Endothelial cell of umbilical vein (primary cell): ENCODE measurements at regions not wholly inside any gene's neighbourhood (a gene's known extent, or its start where the extent isn't known, plus 50 kb on each side); places are given as distances from the start of the nearest gene placed in this dataset.

ENCODE experiments used
- BruUV-seq: library from RNA; stranded (reverse); fragments of 400-500 nt; replicated peaks from 2 replicates; lab custom pipeline; 2021; lab: Mats Ljungman, UMichigan
- CTCF ChIA-PET: fragments of 300-600, 350-600 bp; sonication (Branson Sonifier 250); formaldehyde crosslinking; loops from one replicate; lab custom pipeline; 2021; ENCODE audit warnings: antibody characterized with exemption, inconsistent platforms; lab: Charles Lee
- POLR2A ChIA-PET: fragments of 300-600, 350-600 bp; sonication (Branson Sonifier 250); formaldehyde crosslinking; loops from one replicate; lab custom pipeline; 2021; ENCODE audit warnings: antibody characterized with exemption, inconsistent platforms; lab: Charles Lee
- DNase-seq: peaks from one replicate; pipeline ENCODE4 v3.0.0-alpha.2; 2011; ENCODE audit warnings: low read depth, low spot score
- FAIRE-seq: peaks from 2 replicates; lab custom pipeline; 2011; peaks lifted over from hg19 to GRCh38; lab: Jason Lieb, UNC
- H2AFZ ChIP-seq: 2 replicates; pipeline ENCODE4 v1.6.0; 2012; ENCODE audit warnings: low read depth, low read length, control low read depth, inconsistent platforms
- H3K27ac ChIP-seq: 2 replicates; pipeline ENCODE4 v1.5.1; 2011; ENCODE audit warnings: low read depth, mild to moderate bottlenecking, control low read depth, low read length, moderate library complexity; ENCODE audit not compliant: insufficient read depth
- H3K27me3 ChIP-seq, 2 experiments: 2 replicates each; pipeline versions ENCODE4 v1.6.0 to v1.6.1; 2011; ENCODE audit warnings: low read length in 2 of 2, mixed read lengths in 1 of 2; ENCODE audit not compliant: control insufficient read depth in 2 of 2, insufficient read depth in 2 of 2
- H3K36me3 ChIP-seq, 2 experiments: 2 replicates in 1 of 2; 3 replicates in 1 of 2; pipeline ENCODE4 v1.5.1; 2011; ENCODE audit warnings: low read length in 2 of 2, mild to moderate bottlenecking in 1 of 2, moderate library complexity in 1 of 2; ENCODE audit not compliant: control insufficient read depth in 2 of 2, insufficient read depth in 2 of 2; ENCODE audit errors: extremely low read depth in 1 of 2
- H3K4me1 ChIP-seq: 3 replicates; pipeline ENCODE4 v1.5.1; 2011; ENCODE audit warnings: mild to moderate bottlenecking, low read length; ENCODE audit not compliant: control insufficient read depth, insufficient read depth; ENCODE audit errors: extremely low read depth
- H3K4me2 ChIP-seq: 2 replicates; pipeline ENCODE4 v1.6.1; 2011; ENCODE audit warnings: low read length, control low read depth, mixed read lengths; ENCODE audit not compliant: insufficient read depth
- H3K4me3 ChIP-seq, 3 experiments: fragments of 200-600 bp in 1 of 3; sonication (generic), shearing (Covaris generic) in 1 of 3; replicated peaks in 1 of 3; 2 replicates each; pipeline ENCODE4 v1.5.1; 2011 to 2016; ENCODE audit warnings: control low read depth in 3 of 3, low read length in 3 of 3, mild to moderate bottlenecking in 2 of 3, inconsistent platforms in 1 of 3, low read depth in 1 of 3, moderate library complexity in 1 of 3; ENCODE audit not compliant: insufficient read depth in 1 of 3
- H3K79me2 ChIP-seq: 2 replicates; pipeline ENCODE4 v1.6.0; 2012; ENCODE audit warnings: low read length, inconsistent platforms; ENCODE audit not compliant: control insufficient read depth, insufficient read depth
- H3K9ac ChIP-seq: replicated peaks from 2 replicates; pipeline ENCODE3; 2011; ENCODE audit warnings: low read length, control low read depth; ENCODE audit not compliant: insufficient read depth; ENCODE audit errors: extremely low read depth
- H3K9me1 ChIP-seq: replicated peaks from 3 replicates; pipeline ENCODE4 v1.6.0; 2011; ENCODE audit warnings: mild to moderate bottlenecking, low read length; ENCODE audit not compliant: control insufficient read depth, insufficient read depth; ENCODE audit errors: extremely low read depth
- H3K9me3 ChIP-seq: replicated peaks from 2 replicates; pipeline ENCODE4 v1.5.1; 2012; ENCODE audit warnings: low read length, inconsistent platforms; ENCODE audit not compliant: control insufficient read depth, insufficient read depth
- H4K20me1 ChIP-seq: replicated peaks from 2 replicates; pipeline ENCODE3; 2011; ENCODE audit warnings: mild to moderate bottlenecking, low read length; ENCODE audit not compliant: control insufficient read depth, insufficient read depth; ENCODE audit errors: extremely low read depth
- EZH2 ChIP-seq: IDR thresholded peaks from 2 replicates; pipeline ENCODE4 v1.6.1; 2012; ENCODE audit warnings: borderline replicate concordance, low read depth, mild to moderate bottlenecking, moderate library complexity, low read length, inconsistent platforms; ENCODE audit not compliant: severe bottlenecking
- FOS ChIP-seq: IDR thresholded peaks from 2 replicates; pipeline ENCODE4 v1.6.1; 2011; ENCODE audit warnings: mild to moderate bottlenecking, low read length, moderate library complexity, borderline replicate concordance; ENCODE audit not compliant: insufficient read depth
- GATA2 ChIP-seq: IDR thresholded peaks from 2 replicates; pipeline ENCODE4 v1.7.0; 2011; ENCODE audit warnings: low read depth, mild to moderate bottlenecking, moderate library complexity, mixed read lengths, low read length; ENCODE audit not compliant: insufficient read length, insufficient read depth
- JUN ChIP-seq: IDR thresholded peaks from 2 replicates; pipeline ENCODE4 v1.6.1; 2011; ENCODE audit warnings: borderline replicate concordance, low read depth; ENCODE audit not compliant: insufficient read length, insufficient read depth
- MYC ChIP-seq: IDR thresholded peaks from one replicate; pipeline ENCODE4 v1.6.1; 2011; ENCODE audit warnings: mild to moderate bottlenecking, low read depth, low read length
- POLR2A ChIP-seq: IDR thresholded peaks from 2 replicates; pipeline ENCODE4 v1.6.1; 2012; ENCODE audit warnings: low read depth, mild to moderate bottlenecking, control low read depth, low read length
- POLR2AphosphoS5 ChIP-seq: IDR thresholded peaks from 2 replicates; pipeline ENCODE4 v1.6.1; 2012; ENCODE audit warnings: low read depth, mild to moderate bottlenecking, control low read depth, low read length, moderate library complexity; ENCODE audit not compliant: insufficient read depth
- dilution Hi-C: fragments of 300-500 bp; cut with MboI; formaldehyde crosslinking; loops from one replicate; pipeline ENCODE4 v1.15.0; 2019; ENCODE audit warnings: low sequenced_read_pairs; ENCODE audit not compliant: extremely low pct_ligation_motif_present
- intact Hi-C: fragments of 100-400 bp; cut with micrococcal nuclease; formaldehyde crosslinking; loops from one replicate; pipeline ENCODE4 v1.10.0; 2022
- TF ChIP-seq, protein P1 (sequence below), 2 donors: IDR thresholded peaks; 1 replicate in 1 of 2; 2 replicates in 1 of 2; pipeline ENCODE4 v1.5.1; 2011; ENCODE audit warnings: low read length in 2 of 2, mild to moderate bottlenecking in 2 of 2, moderate library complexity in 2 of 2, control low read depth in 1 of 2, inconsistent platforms in 1 of 2, low read depth in 1 of 2; ENCODE audit not compliant: insufficient read depth in 1 of 2; ENCODE audit errors: extremely low read depth in 1 of 2
- TF ChIP-seq, protein P2 (sequence below): IDR thresholded peaks from 2 replicates; pipeline ENCODE4 v1.6.1; 2011; ENCODE audit not compliant: insufficient read depth, insufficient read length

DNA sequence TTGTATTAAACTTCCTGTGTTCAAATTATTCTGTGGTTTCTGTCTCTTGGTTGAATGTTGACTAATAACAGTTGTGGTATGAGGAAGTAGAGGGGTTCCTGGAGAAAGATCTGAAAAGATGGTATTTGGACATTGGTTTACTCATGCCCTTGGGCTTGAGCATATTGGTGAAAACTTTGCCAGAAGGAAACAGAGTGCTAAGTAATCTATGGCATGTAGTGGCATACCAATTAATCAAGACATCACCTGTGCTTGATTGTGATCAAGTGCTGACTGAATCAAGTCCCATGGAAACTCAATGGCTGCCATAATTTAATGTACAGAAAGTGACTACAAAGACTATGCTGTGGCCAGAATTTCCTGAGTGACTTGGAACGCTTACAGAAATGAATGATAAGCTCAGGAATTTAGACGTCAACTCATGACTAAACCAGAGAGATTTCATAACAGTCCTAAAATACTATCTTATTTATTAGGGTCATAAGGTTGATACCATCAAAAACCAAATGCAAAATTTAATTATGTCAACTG lies 2062.9 kb downstream of the ARAP2 start:
- ChIA-PET POLR2A (no interaction called here), CTCF (no interaction called here)
- BruUV-seq, result no TSS peak
- Histone ChIP-seq H3K27me3 (no peaks in the 10 kb centered on the region), H3K4me2 (no peak overlapping the region), H3K27ac (no peak overlapping the region), H3K4me3 (no peak overlapping the region), H2AFZ (peak overlapping the region; percentile 31), H3K4me1 (no peaks in the 10 kb centered on the region), H4K20me1 (no peaks in the 10 kb centered on the region), H3K9ac (no peak overlapping the region), H3K9me3 (no peaks in the 10 kb centered on the region), H3K9me1 (no peaks in the 10 kb centered on the region), H3K36me3 (no peaks in the 10 kb centered on the region), H3K79me2 (no peaks in the 10 kb centered on the region)
- peak; percentile 26 for DNase-seq
- dilution Hi-C loops, result no loop called here
- peak; percentile 59 for FAIRE-seq
- intact Hi-C loops, result no loop called here
- TF ChIP-seq, protein P1, sequence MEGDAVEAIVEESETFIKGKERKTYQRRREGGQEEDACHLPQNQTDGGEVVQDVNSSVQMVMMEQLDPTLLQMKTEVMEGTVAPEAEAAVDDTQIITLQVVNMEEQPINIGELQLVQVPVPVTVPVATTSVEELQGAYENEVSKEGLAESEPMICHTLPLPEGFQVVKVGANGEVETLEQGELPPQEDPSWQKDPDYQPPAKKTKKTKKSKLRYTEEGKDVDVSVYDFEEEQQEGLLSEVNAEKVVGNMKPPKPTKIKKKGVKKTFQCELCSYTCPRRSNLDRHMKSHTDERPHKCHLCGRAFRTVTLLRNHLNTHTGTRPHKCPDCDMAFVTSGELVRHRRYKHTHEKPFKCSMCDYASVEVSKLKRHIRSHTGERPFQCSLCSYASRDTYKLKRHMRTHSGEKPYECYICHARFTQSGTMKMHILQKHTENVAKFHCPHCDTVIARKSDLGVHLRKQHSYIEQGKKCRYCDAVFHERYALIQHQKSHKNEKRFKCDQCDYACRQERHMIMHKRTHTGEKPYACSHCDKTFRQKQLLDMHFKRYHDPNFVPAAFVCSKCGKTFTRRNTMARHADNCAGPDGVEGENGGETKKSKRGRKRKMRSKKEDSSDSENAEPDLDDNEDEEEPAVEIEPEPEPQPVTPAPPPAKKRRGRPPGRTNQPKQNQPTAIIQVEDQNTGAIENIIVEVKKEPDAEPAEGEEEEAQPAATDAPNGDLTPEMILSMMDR (IDR thresholded peaks at IDR 0.05; ENCODE audit: extremely low read depth in 1 of 2, insufficient read depth in 1 of 2, low read depth in 1 of 2, low read length in 2 of 2), result no peak
- TF ChIP-seq GATA2 (peak; percentile 61), POLR2AphosphoS5 (no peak)

GRCh38 chr4:34181891-34182290 lies 2062.4 kb downstream of the ARAP2 start:
- no peak overlapping the region for H3K4me3 ChIP-seq

More at GRCh38 chr4:34181891-34182290, 2062.4 kb downstream of the ARAP2 start:
- intact Hi-C loops (no loop called here), dilution Hi-C loops (no loop called here)
- POLR2A ChIA-PET, result no interaction called here
- H3K4me1 ChIP-seq, result no peaks in the 10 kb centered on the region
- H3K9me1 ChIP-seq, result no peaks in the 10 kb centered on the region
- FAIRE-seq (no peak), DNase-seq (no peak)
- no peaks in the 10 kb centered on the region for H3K36me3 ChIP-seq
- H3K27ac ChIP-seq, result no peak overlapping the region
- no peak overlapping the region for H3K9ac ChIP-seq
- CTCF ChIA-PET, result no interaction called here
- H3K27me3 ChIP-seq, result no peaks in the 10 kb centered on the region
- no peaks in the 10 kb centered on the region for H4K20me1 ChIP-seq
- no TSS peak for BruUV-seq
- H3K79me2 ChIP-seq, result no peaks in the 10 kb centered on the region
- H3K9me3 ChIP-seq, result no peaks in the 10 kb centered on the region
- no peak for TF ChIP-seq EZH2
- TF ChIP-seq, protein P1 (IDR thresholded peaks at IDR 0.05; ENCODE audit: extremely low read depth in 1 of 2, insufficient read depth in 1 of 2, low read depth in 1 of 2, low read length in 2 of 2), result no peak
- no peak for TF ChIP-seq MYC
- TF ChIP-seq JUN, result no peak
- no peak for TF ChIP-seq FOS
- TF ChIP-seq POLR2A, result no peak
- no peak for TF ChIP-seq GATA2
- no peak for TF ChIP-seq POLR2AphosphoS5
- TF ChIP-seq, protein P2, sequence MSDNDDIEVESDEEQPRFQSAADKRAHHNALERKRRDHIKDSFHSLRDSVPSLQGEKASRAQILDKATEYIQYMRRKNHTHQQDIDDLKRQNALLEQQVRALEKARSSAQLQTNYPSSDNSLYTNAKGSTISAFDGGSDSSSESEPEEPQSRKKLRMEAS, result no peak
- peak overlapping the region; percentile 39 for H2AFZ ChIP-seq
- peak overlapping the region; percentile 8 for H3K4me2 ChIP-seq
